ENCODE measurements at regions not wholly inside any gene's neighbourhood (a gene's known extent, or its start where the extent isn't known, plus 50 kb on each side); places are given as distances from the start of the nearest gene placed in this dataset.

GRCh38 chr1:94314222-94314858, 77.0 kb upstream of the ARHGAP29 start (continued):
- TF ChIP-seq, protein P1, sequence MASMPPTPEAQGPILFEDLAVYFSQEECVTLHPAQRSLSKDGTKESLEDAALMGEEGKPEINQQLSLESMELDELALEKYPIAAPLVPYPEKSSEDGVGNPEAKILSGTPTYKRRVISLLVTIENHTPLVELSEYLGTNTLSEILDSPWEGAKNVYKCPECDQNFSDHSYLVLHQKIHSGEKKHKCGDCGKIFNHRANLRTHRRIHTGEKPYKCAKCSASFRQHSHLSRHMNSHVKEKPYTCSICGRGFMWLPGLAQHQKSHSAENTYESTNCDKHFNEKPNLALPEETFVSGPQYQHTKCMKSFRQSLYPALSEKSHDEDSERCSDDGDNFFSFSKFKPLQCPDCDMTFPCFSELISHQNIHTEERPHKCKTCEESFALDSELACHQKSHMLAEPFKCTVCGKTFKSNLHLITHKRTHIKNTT (CRISPR knock-in tag; IDR thresholded peaks at IDR 0.05) = no peak
- TF ChIP-seq TBX2 (CRISPR knock-in tag; IDR thresholded peaks at IDR 0.05; ENCODE audit: borderline replicate concordance) (0 out of 2 replicates have a peak, but pooled peaks have one; percentile 19), ZNF20 (CRISPR knock-in tag; IDR thresholded peaks at IDR 0.05) (no peak), KLF15 (CRISPR knock-in tag; IDR thresholded peaks at IDR 0.05; ENCODE audit: borderline replicate concordance) (no peak), HDAC6 (IDR thresholded peaks at IDR 0.05; ENCODE audit: low read depth, low read length) (no peak), ZNF703 (CRISPR knock-in tag; IDR thresholded peaks at IDR 0.05; ENCODE audit: borderline replicate concordance) (no peak), ATM (IDR thresholded peaks at IDR 0.05; ENCODE audit: borderline replicate concordance) (no peak), RFXANK (CRISPR knock-in tag; IDR thresholded peaks at IDR 0.05) (no peak), MTF1 (CRISPR knock-in tag; IDR thresholded peaks at IDR 0.05) (no peak), ZNF281 (CRISPR knock-in tag; IDR thresholded peaks at IDR 0.05; ENCODE audit: borderline replicate concordance) (no peak), ATF1 (CRISPR knock-in tag; IDR thresholded peaks at IDR 0.05) (no peak), SUZ12 (IDR thresholded peaks at IDR 0.05; ENCODE audit: low read depth, low read length) (no peak), BCLAF1 (IDR thresholded peaks at IDR 0.05) (no peak)
- TF ChIP-seq, protein P2, sequence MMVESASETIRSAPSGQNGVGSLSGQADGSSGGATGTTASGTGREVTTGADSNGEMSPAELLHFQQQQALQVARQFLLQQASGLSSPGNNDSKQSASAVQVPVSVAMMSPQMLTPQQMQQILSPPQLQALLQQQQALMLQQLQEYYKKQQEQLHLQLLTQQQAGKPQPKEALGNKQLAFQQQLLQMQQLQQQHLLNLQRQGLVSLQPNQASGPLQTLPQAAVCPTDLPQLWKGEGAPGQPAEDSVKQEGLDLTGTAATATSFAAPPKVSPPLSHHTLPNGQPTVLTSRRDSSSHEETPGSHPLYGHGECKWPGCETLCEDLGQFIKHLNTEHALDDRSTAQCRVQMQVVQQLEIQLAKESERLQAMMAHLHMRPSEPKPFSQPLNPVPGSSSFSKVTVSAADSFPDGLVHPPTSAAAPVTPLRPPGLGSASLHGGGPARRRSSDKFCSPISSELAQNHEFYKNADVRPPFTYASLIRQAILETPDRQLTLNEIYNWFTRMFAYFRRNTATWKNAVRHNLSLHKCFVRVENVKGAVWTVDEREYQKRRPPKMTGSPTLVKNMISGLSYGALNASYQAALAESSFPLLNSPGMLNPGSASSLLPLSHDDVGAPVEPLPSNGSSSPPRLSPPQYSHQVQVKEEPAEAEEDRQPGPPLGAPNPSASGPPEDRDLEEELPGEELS (CRISPR knock-in tag; IDR thresholded peaks at IDR 0.05) = 0 out of 2 replicates have a peak, but pooled peaks have one; percentile 27

All from HepG2 (cell line).